ENCODE measurements at regions not wholly inside any gene's neighbourhood (a gene's known extent, or its start where the extent isn't known, plus 50 kb on each side); places are given as distances from the start of the nearest gene placed in this dataset.

- H3K23ac ChIP-seq (ENCODE audit: low read depth, low read length), result no peak overlapping the region
Measured at GRCh38 chr11:19472679-19473078, 231.9 kb upstream of the E2F8 start.

More at GRCh38 chr11:19472679-19473078, 231.9 kb upstream of the E2F8 start:
- ATAC-seq (ENCODE audit: low read depth) (no peak), DNase-seq (no peak)
- Histone ChIP-seq H2AFZ (replicated peaks; ENCODE audit: low read length, poor library complexity) (no peak overlapping the region), H2AK5ac (ENCODE audit: low read depth, low read length) (no peak overlapping the region), H3K27ac (ENCODE audit: insufficient read depth, low read length) (no peak overlapping the region), H3K79me1 (ENCODE audit: low read depth in 1 of 2, low read length in 2 of 2) (no peaks in the 10 kb centered on the region), H4K8ac (ENCODE audit: low read depth in 2 of 2, low read length in 2 of 2) (no peak overlapping the region), H2BK120ac (ENCODE audit: low read depth, low read length) (no peak overlapping the region), H3K9me1 (ENCODE audit: insufficient read depth, low read length) (no peaks in the 10 kb centered on the region), H3K4ac (ENCODE audit: low read depth, low read length) (no peak overlapping the region), H3K18ac (ENCODE audit: low read depth, low read length) (no peak overlapping the region), H3K4me3 (ENCODE audit: insufficient read depth, low read depth, low read length) (no peak overlapping the region), H2BK15ac (ENCODE audit: low read depth, low read length) (no peak overlapping the region), H4K5ac (ENCODE audit: low read depth, low read length) (no peak overlapping the region), H3K56ac (ENCODE audit: extremely low read depth, insufficient read depth, low read length) (no peak overlapping the region), H3K36me3 (ENCODE audit: control insufficient read depth, insufficient read depth, low read length) (no peaks in the 10 kb centered on the region), H4K20me1 (ENCODE audit: insufficient read depth, low read length) (no peaks in the 10 kb centered on the region), H3K27me3 (ENCODE audit: control insufficient read depth, insufficient read depth, low read length) (peaks cover 45% of the 10 kb centered on the region), H3K4me1 (ENCODE audit: control insufficient read depth, insufficient read depth, low read length) (no peaks in the 10 kb centered on the region), H3K4me2 (ENCODE audit: low read depth, low read length) (no peak overlapping the region), H4K91ac (ENCODE audit: insufficient read depth, low read depth, low read length) (no peak overlapping the region), H2AK9ac (replicated peaks; ENCODE audit: low read depth, low read length, poor library complexity) (no peak overlapping the region), H3K14ac (replicated peaks; ENCODE audit: low read depth, low read length) (no peak overlapping the region), H2BK5ac (ENCODE audit: low read depth, low read length, poor library complexity, severe bottlenecking) (no peak overlapping the region), H3K9ac (ENCODE audit: low read depth, low read length) (no peak overlapping the region), H2BK20ac (ENCODE audit: low read depth, low read length) (no peak overlapping the region), H3K9me3 (ENCODE audit: control insufficient read depth, insufficient read depth, low read length) (no peaks in the 10 kb centered on the region)
- ChIA-PET CTCF (no interaction called here), POLR2A (ENCODE audit: unreplicated experiment) (no interaction called here)
- BruUV-seq (replicated peaks), result no TSS peak
- TF ChIP-seq CHD1 (IDR thresholded peaks at IDR 0.05; ENCODE audit: low read depth, low read length) (no peak), MAZ (IDR thresholded peaks at IDR 0.05; ENCODE audit: borderline replicate concordance, low read depth, low read length) (no peak), RAD21 (IDR thresholded peaks at IDR 0.05; ENCODE audit: low read length) (no peak), RFX5 (IDR thresholded peaks at IDR 0.05; ENCODE audit: low read depth, low read length) (no peak), USF2 (IDR thresholded peaks at IDR 0.05; ENCODE audit: low read depth, low read length) (no peak), POLR2A (IDR thresholded peaks at IDR 0.05; ENCODE audit: low read depth, low read length) (no peak), CTCF (conservative IDR thresholded peaks at IDR 0.05; ENCODE audit: low read depth, low read length) (no peak), RCOR1 (IDR thresholded peaks at IDR 0.05; ENCODE audit: insufficient replicate concordance, low read length) (no peak), FOS (IDR thresholded peaks at IDR 0.05; ENCODE audit: low read depth, low read length) (no peak), CEBPB (IDR thresholded peaks at IDR 0.05; ENCODE audit: low read depth, low read length) (no peak)
- dilution Hi-C loops (cut with HindIII; ENCODE audit: low sequenced_read_pairs, unreplicated experiment), result no loop called here
- intact Hi-C loops (cut with micrococcal nuclease), result no loop called here
- in situ Hi-C loops (cut with MboI; ENCODE audit: low sequenced_read_pairs), result no loop called here
- 88% methylated on average over 3 of the region's 3 CpGs; no CpG with 5 or more reads in 1 of the 2 experiments for WGBS, 2 experiments (ENCODE audit: extremely low coverage in 2 of 2, insufficient read length in 1 of 2)
